ENCODE measurements at regions not wholly inside any gene's neighbourhood (a gene's known extent, or its start where the extent isn't known, plus 50 kb on each side); places are given as distances from the start of the nearest gene placed in this dataset.

- no peak for TF ChIP-seq ATAD3A (CRISPR knock-in tag; IDR thresholded peaks at IDR 0.05)
- TF ChIP-seq CTCF (CRISPR knock-in tag; IDR thresholded peaks at IDR 0.05), result no peak
- no peak for TF ChIP-seq IRF9 (CRISPR knock-in tag; IDR thresholded peaks at IDR 0.05; ENCODE audit: borderline replicate concordance)
- no peak for TF ChIP-seq ZNF292 (CRISPR knock-in tag; IDR thresholded peaks at IDR 0.05; ENCODE audit: borderline replicate concordance, low read depth)
- TF ChIP-seq FOXA1 (IDR thresholded peaks at IDR 0.05), result no peak
- no peak for TF ChIP-seq FOXA1 (CRISPR knock-in tag; IDR thresholded peaks at IDR 0.05)
- TF ChIP-seq REL (CRISPR knock-in tag; conservative IDR thresholded peaks at IDR 0.05), result no peak
- no peak for TF ChIP-seq CENPX (CRISPR knock-in tag; IDR thresholded peaks at IDR 0.05)
- TF ChIP-seq ZBTB34 (CRISPR knock-in tag; IDR thresholded peaks at IDR 0.05), result no peak
- TF ChIP-seq LRRFIP1 (CRISPR knock-in tag; conservative IDR thresholded peaks at IDR 0.05), result no peak
- TF ChIP-seq ZNF180 (CRISPR knock-in tag; IDR thresholded peaks at IDR 0.05; ENCODE audit: borderline replicate concordance, low read depth), result no peak
- TF ChIP-seq ASH2L (IDR thresholded peaks at IDR 0.05; ENCODE audit: insufficient read length, low read depth, low read length), result no peak
- no peak for TF ChIP-seq PHB2 (IDR thresholded peaks at IDR 0.05; ENCODE audit: partially characterized antibody)
Measured at GRCh38 chr3:128567705-128568356, 74.8 kb upstream of the GATA2 start.
